ENCODE measurements at regions not wholly inside any gene's neighbourhood (a gene's known extent, or its start where the extent isn't known, plus 50 kb on each side); places are given as distances from the start of the nearest gene placed in this dataset.

DNA sequence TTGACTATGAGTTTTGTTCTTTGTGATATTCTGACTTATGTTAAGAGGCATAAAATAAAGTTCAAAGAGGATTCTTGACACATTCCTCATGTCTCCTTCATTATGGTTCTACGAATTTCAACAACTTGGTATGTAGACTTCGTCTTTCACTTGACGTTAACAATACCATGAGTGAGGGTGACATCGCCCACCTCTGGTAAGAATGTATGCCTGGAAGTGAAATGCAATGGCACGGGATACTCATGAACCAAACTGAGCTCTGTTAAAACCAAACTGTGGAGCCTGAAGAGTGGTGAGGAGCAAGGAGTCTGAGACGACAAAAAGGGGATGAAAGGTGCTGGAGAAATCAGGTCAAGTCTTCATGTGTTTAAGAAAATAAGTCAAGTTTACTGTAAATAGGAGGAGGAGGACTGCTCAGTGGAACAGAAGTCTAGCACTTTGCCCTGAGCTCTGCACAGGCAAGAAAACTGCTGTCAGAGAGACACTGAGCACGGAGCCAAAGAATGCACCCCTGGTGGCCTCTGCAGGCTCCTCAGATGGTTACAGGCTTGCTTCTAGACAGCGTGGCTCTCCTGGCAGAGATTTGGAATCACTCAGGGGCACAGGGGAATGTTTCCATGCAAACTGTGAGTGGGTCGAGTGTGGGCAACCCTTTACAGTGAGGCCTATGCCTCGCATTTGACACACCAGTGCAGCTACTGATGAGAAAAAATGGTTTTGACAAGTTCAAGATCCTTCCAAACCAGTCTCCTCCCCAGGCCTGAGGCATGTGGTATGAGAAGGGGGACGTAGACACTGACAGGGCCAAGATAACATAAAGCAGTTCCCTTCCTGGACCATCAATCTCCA, 470.1 kb downstream of the IRX1 start:
- Histone ChIP-seq H3K27me3 (ENCODE audit: insufficient read depth, low read depth) (no peaks in the 10 kb centered on the region), H3K4me2 (no peak overlapping the region), H3K27ac (no peak overlapping the region), H3K36me3 (ENCODE audit: insufficient read depth) (no peaks in the 10 kb centered on the region), H3K79me2 (ENCODE audit: insufficient read depth, low read depth) (no peaks in the 10 kb centered on the region), H3K4me1 (ENCODE audit: low read depth, poor library complexity, severe bottlenecking) (no peaks in the 10 kb centered on the region), H3K9ac (no peak overlapping the region), H3K4me3 (IDR thresholded peaks at IDR 0.05; ENCODE audit: insufficient read depth, low read depth, low read length) (no peak overlapping the region), H2AFZ (ENCODE audit: low read depth) (no peak overlapping the region), H4K20me1 (ENCODE audit: insufficient read depth) (no peaks in the 10 kb centered on the region)
- TF ChIP-seq, protein P1, sequence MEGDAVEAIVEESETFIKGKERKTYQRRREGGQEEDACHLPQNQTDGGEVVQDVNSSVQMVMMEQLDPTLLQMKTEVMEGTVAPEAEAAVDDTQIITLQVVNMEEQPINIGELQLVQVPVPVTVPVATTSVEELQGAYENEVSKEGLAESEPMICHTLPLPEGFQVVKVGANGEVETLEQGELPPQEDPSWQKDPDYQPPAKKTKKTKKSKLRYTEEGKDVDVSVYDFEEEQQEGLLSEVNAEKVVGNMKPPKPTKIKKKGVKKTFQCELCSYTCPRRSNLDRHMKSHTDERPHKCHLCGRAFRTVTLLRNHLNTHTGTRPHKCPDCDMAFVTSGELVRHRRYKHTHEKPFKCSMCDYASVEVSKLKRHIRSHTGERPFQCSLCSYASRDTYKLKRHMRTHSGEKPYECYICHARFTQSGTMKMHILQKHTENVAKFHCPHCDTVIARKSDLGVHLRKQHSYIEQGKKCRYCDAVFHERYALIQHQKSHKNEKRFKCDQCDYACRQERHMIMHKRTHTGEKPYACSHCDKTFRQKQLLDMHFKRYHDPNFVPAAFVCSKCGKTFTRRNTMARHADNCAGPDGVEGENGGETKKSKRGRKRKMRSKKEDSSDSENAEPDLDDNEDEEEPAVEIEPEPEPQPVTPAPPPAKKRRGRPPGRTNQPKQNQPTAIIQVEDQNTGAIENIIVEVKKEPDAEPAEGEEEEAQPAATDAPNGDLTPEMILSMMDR (conservative IDR thresholded peaks at IDR 0.05; ENCODE audit: low read depth, low read length): no peak

DNA sequence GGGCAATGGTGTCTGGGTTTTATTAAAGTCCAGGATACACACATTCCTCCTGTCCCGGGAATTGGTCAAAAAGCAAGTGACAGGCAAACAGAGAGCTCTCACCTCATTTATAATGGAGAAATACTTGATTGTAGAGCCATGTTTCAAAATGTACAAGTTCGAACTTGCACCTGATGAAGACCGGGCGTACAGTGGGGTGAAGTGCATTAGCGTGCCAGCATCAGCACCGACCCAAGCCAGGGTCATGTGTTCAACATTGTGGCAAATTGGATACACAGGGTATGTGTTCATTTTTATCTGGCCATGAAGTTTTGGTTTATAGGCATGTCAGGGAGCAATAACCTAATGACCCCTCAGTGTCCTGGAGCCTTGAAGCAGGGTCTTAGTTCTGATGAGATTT, 472.5 kb downstream of the IRX1 start:
- H3K4me1 ChIP-seq (ENCODE audit: low read depth, poor library complexity, severe bottlenecking): no peaks in the 10 kb centered on the region
- H2AFZ ChIP-seq (ENCODE audit: low read depth): no peak overlapping the region
- H3K9ac ChIP-seq: no peak overlapping the region
- H3K4me2 ChIP-seq: no peak overlapping the region
- TF ChIP-seq, protein P1 (conservative IDR thresholded peaks at IDR 0.05; ENCODE audit: low read depth, low read length): no peak
- no peaks in the 10 kb centered on the region for H4K20me1 ChIP-seq (ENCODE audit: insufficient read depth)
- no peaks in the 10 kb centered on the region for H3K36me3 ChIP-seq (ENCODE audit: insufficient read depth)
- no peaks in the 10 kb centered on the region for H3K79me2 ChIP-seq (ENCODE audit: insufficient read depth, low read depth)
- H3K27ac ChIP-seq: no peak overlapping the region
- H3K27me3 ChIP-seq (ENCODE audit: insufficient read depth, low read depth): no peaks in the 10 kb centered on the region
- no peak overlapping the region for H3K4me3 ChIP-seq (IDR thresholded peaks at IDR 0.05; ENCODE audit: insufficient read depth, low read depth, low read length)

DNA sequence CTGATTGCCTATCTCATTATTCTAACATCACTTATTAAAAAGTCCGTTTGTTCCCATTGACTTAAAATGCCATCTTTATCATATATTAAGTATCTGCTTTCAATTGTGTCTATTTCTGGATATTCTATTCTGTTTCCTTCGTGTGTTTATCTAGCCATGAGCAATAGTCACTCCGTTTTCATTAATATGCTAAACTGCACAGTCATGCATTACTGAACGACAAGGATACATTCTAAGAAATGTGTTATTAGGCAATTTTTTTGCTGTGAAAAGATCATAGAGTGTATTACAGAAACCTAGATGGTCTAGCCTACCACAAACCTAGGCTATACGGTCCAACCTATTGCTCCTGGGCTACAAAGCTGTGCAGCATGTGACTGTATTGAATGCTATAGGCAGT, 482.9 kb downstream of the IRX1 start:
- Histone ChIP-seq H3K4me3 (IDR thresholded peaks at IDR 0.05; ENCODE audit: insufficient read depth, low read depth, low read length) (no peak overlapping the region), H3K9ac (no peak overlapping the region), H3K4me2 (no peak overlapping the region), H3K4me1 (ENCODE audit: low read depth, poor library complexity, severe bottlenecking) (no peaks in the 10 kb centered on the region), H3K27ac (no peak overlapping the region), H3K79me2 (ENCODE audit: insufficient read depth, low read depth) (no peaks in the 10 kb centered on the region), H2AFZ (ENCODE audit: low read depth) (no peak overlapping the region), H4K20me1 (ENCODE audit: insufficient read depth) (no peaks in the 10 kb centered on the region), H3K27me3 (ENCODE audit: insufficient read depth, low read depth) (no peaks in the 10 kb centered on the region), H3K36me3 (ENCODE audit: insufficient read depth) (no peaks in the 10 kb centered on the region)
- TF ChIP-seq, protein P1 (conservative IDR thresholded peaks at IDR 0.05; ENCODE audit: low read depth, low read length): no peak

DNA sequence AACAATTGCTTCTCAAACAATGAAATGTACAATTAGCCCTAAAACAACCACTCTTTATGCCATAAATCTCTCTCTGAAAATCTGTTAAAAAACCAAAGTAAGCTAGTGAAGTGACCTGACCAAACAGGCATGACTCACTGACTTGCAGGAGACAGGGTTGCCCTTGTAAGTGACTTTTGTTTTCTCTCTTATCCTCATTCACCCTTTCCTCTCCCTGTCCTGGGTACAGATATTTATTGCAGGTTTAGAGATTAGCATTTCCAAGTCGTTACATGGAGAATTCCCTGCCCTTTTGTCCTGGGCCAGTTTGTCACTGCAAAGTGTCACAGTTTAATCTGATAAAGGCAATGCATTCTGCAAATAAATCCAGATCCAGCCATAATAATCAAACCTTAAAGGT, 484.2 kb downstream of the IRX1 start:
- no peaks in the 10 kb centered on the region for H4K20me1 ChIP-seq (ENCODE audit: insufficient read depth)
- H3K36me3 ChIP-seq (ENCODE audit: insufficient read depth): no peaks in the 10 kb centered on the region
- H3K4me3 ChIP-seq (IDR thresholded peaks at IDR 0.05; ENCODE audit: insufficient read depth, low read depth, low read length): no peak overlapping the region
- no peak overlapping the region for H3K4me2 ChIP-seq
- H2AFZ ChIP-seq (ENCODE audit: low read depth): no peak overlapping the region
- no peak overlapping the region for H3K27ac ChIP-seq
- H3K9ac ChIP-seq: no peak overlapping the region
- H3K27me3 ChIP-seq (ENCODE audit: insufficient read depth, low read depth): no peaks in the 10 kb centered on the region
- no peaks in the 10 kb centered on the region for H3K4me1 ChIP-seq (ENCODE audit: low read depth, poor library complexity, severe bottlenecking)
- no peaks in the 10 kb centered on the region for H3K79me2 ChIP-seq (ENCODE audit: insufficient read depth, low read depth)
- TF ChIP-seq, protein P1 (conservative IDR thresholded peaks at IDR 0.05; ENCODE audit: low read depth, low read length): no peak
